GM23338 (cell line): ENCODE measurements at regions not wholly inside any gene's neighbourhood (a gene's known extent, or its start where the extent isn't known, plus 50 kb on each side); places are given as distances from the start of the nearest gene placed in this dataset.

ENCODE experiments used
- ATAC-seq: fragments of 200-7000 bp; cut with Tn5 transposase; 3 replicates; pipeline ENCODE4 v1.9.1; 2020
- DNase-seq: peaks from one replicate; pipeline ENCODE4 v3.0.0-alpha.2; 2015; ENCODE audit warnings: low spot score
- H2AFZ ChIP-seq: fragments of 200-600 bp; sonication (generic); 2 replicates; pipeline ENCODE4 v1.8.0; 2016; ENCODE audit warnings: antibody characterized with exemption, mild to moderate bottlenecking, moderate library complexity
- H3F3A ChIP-seq: fragments of 200-600 bp; sonication (generic); replicated peaks from 2 replicates; pipeline ENCODE4 v1.8.0; 2017; ENCODE audit warnings: antibody characterized with exemption, mixed run types, low read depth
- H3K27ac ChIP-seq: fragments of 200-600 bp; sonication (generic); 2 replicates; pipeline ENCODE4 v1.6.1; 2016; ENCODE audit warnings: low read depth
- H3K27me3 ChIP-seq: fragments of 200-600 bp; sonication (generic); 2 replicates; pipeline ENCODE4 v1.8.0; 2016; ENCODE audit warnings: mild to moderate bottlenecking, mixed run types, moderate library complexity; ENCODE audit not compliant: insufficient read depth
- H3K36me3 ChIP-seq: fragments of 200-600 bp; sonication (generic); 2 replicates; pipeline ENCODE4 v1.8.0; 2016; ENCODE audit warnings: mild to moderate bottlenecking; ENCODE audit not compliant: insufficient read depth
- H3K4me1 ChIP-seq: fragments of 200-600 bp; sonication (generic); 2 replicates; pipeline ENCODE4 v1.8.0; 2016; ENCODE audit warnings: mild to moderate bottlenecking, moderate library complexity; ENCODE audit not compliant: insufficient read depth
- H3K4me2 ChIP-seq: fragments of 200-600 bp; sonication (generic); 2 replicates; pipeline ENCODE4 v1.7.1; 2017; ENCODE audit warnings: mixed run types
- H3K4me3 ChIP-seq: fragments of 200-600 bp; sonication (generic); 2 replicates; pipeline ENCODE4 v1.6.1; 2016; ENCODE audit warnings: mixed run types
- H3K79me2 ChIP-seq: fragments of 200-600 bp; sonication (generic); replicated peaks from 2 replicates; pipeline ENCODE4 v1.8.0; 2017; ENCODE audit warnings: mild to moderate bottlenecking; ENCODE audit not compliant: insufficient read depth
- H3K9me2 ChIP-seq: fragments of 200-600 bp; sonication (generic); 2 replicates; pipeline ENCODE4 v1.8.0; 2017; ENCODE audit not compliant: insufficient read depth
- H4K20me1 ChIP-seq: fragments of 200-600 bp; sonication (generic); replicated peaks from 2 replicates; pipeline ENCODE4 v1.8.0; 2017; ENCODE audit warnings: mild to moderate bottlenecking; ENCODE audit not compliant: insufficient read depth
- H3K27ac Mint-ChIP-seq: 2 replicates; pipeline ENCODE4 v1.8.0; 2020; ENCODE audit warnings: inconsistent platforms, mild to moderate bottlenecking, moderate library complexity, mixed read lengths
- H3K27me3 Mint-ChIP-seq: 3 replicates; pipeline ENCODE4 v1.8.0; 2022; ENCODE audit warnings: low read depth, mild to moderate bottlenecking, moderate library complexity, mixed read lengths, inconsistent platforms; ENCODE audit not compliant: insufficient read depth, poor library complexity
- H3K36me3 Mint-ChIP-seq: 3 replicates; pipeline ENCODE4 v1.8.0; 2021; ENCODE audit warnings: low read depth, mild to moderate bottlenecking, inconsistent platforms, moderate library complexity, mixed read lengths
- H3K4me1 Mint-ChIP-seq: 3 replicates; pipeline ENCODE4 v1.8.0; 2020; ENCODE audit warnings: mild to moderate bottlenecking, inconsistent platforms, mixed read lengths
- H3K4me3 Mint-ChIP-seq: 3 replicates; pipeline ENCODE4 v1.8.0; 2021; ENCODE audit warnings: moderate library complexity, mild to moderate bottlenecking, inconsistent platforms, mixed read lengths
- H3K9me3 Mint-ChIP-seq: 3 replicates; pipeline ENCODE4 v1.8.0; 2020; ENCODE audit warnings: moderate library complexity, mild to moderate bottlenecking, inconsistent platforms, mixed read lengths
- CREB1 ChIP-seq: fragments of 250-450 bp; sonication (Bioruptor Pico); IDR thresholded peaks from 2 replicates; pipeline ENCODE4 v1.5.0; 2020; ENCODE audit warnings: low read depth, mild to moderate bottlenecking, moderate library complexity
- CTCF ChIP-seq, 2 experiments: fragments of 200-600 bp in 1 of 2; sonication (generic) in 1 of 2; conservative IDR thresholded peaks; 2 replicates each; pipeline versions ENCODE4 v1.5.1 to v1.6.1; 2016 to 2017; ENCODE audit warnings: antibody characterized with exemption in 2 of 2, low read depth in 2 of 2, mild to moderate bottlenecking in 2 of 2, moderate library complexity in 1 of 2
- ETS1 ChIP-seq: IDR thresholded peaks from 2 replicates; pipeline ENCODE4 v1.6.1; 2016; ENCODE audit warnings: antibody characterized with exemption
- EZH2 ChIP-seq: fragments of 200-600 bp; sonication (generic); IDR thresholded peaks from one replicate; pipeline ENCODE4 v1.8.0; 2017; ENCODE audit warnings: antibody characterized with exemption, mild to moderate bottlenecking, low read depth; ENCODE audit not compliant: unreplicated experiment
- EZH2phosphoT487 ChIP-seq: fragments of 200-600 bp; sonication (generic); IDR thresholded peaks from one replicate; pipeline ENCODE4 v1.8.1; 2018; ENCODE audit warnings: antibody characterized with exemption; ENCODE audit not compliant: unreplicated experiment
- JUNB ChIP-seq: IDR thresholded peaks from one replicate; pipeline ENCODE4 v1.6.1; 2016; ENCODE audit warnings: antibody characterized with exemption; ENCODE audit not compliant: unreplicated experiment
- NANOG ChIP-seq: IDR thresholded peaks from 2 replicates; pipeline ENCODE4 v1.6.1; 2016; ENCODE audit warnings: antibody characterized with exemption, borderline replicate concordance
- POLR2AphosphoS5 ChIP-seq: IDR thresholded peaks from 2 replicates; pipeline ENCODE4 v1.6.1; 2016; ENCODE audit warnings: antibody characterized with exemption, low read depth
- REST ChIP-seq: IDR thresholded peaks from one replicate; pipeline ENCODE4 v1.6.1; 2018; ENCODE audit warnings: antibody characterized with exemption; ENCODE audit not compliant: unreplicated experiment
- STAT1 ChIP-seq: IDR thresholded peaks from one replicate; pipeline ENCODE4 v1.6.1; 2016; ENCODE audit warnings: antibody characterized with exemption; ENCODE audit not compliant: unreplicated experiment
- ZNF114 ChIP-seq: fragments of 250-450 bp; sonication (Bioruptor Pico); IDR thresholded peaks from 2 replicates; pipeline ENCODE4 v1.5.0; 2020; ENCODE audit warnings: mild to moderate bottlenecking, moderate library complexity
- ZNF331 ChIP-seq: fragments of 250-450 bp; sonication (Bioruptor Pico); IDR thresholded peaks from 2 replicates; pipeline ENCODE4 v1.5.0; 2020; ENCODE audit warnings: low read depth, mild to moderate bottlenecking, moderate library complexity
- ZNF462 ChIP-seq: fragments of 250-450 bp; sonication (Bioruptor Pico); IDR thresholded peaks from 2 replicates; pipeline ENCODE4 v1.5.0; 2020; ENCODE audit warnings: mild to moderate bottlenecking, moderate library complexity

GRCh38 chr2:176752295-176752694 lies 460.3 kb upstream of the HNRNPA3 start:
- Histone ChIP-seq H3K4me1 (peaks cover 40% of the 10 kb centered on the region), H4K20me1 (no peaks in the 10 kb centered on the region), H3K4me3 (no peak overlapping the region), H2AFZ (no peak overlapping the region), H3K79me2 (no peaks in the 10 kb centered on the region), H3K36me3 (no peaks in the 10 kb centered on the region), H3K9me2 (no peaks in the 10 kb centered on the region), H3K4me2 (no peak overlapping the region), H3F3A (no peaks in the 10 kb centered on the region), H3K27me3 (no peaks in the 10 kb centered on the region), H3K27ac (no peak overlapping the region)
- H3K9me3 Mint-ChIP-seq = no peaks in the 10 kb centered on the region
- H3K4me3 Mint-ChIP-seq = no peak overlapping the region
- H3K36me3 Mint-ChIP-seq = no peaks in the 10 kb centered on the region; the same call in 2 of the 3 replicates
- H3K4me1 Mint-ChIP-seq = peaks cover 42% of the 10 kb centered on the region
- H3K27ac Mint-ChIP-seq = no peak overlapping the region
- DNase-seq (no peak), ATAC-seq (no peak)
- H3K27me3 Mint-ChIP-seq = peaks cover 5% of the 10 kb centered on the region
- no peak for TF ChIP-seq STAT1
- TF ChIP-seq EZH2 = no peak
- TF ChIP-seq NANOG = no peak
- no peak for TF ChIP-seq JUNB
- TF ChIP-seq POLR2AphosphoS5 = no peak
- TF ChIP-seq CTCF (conservative IDR thresholded peaks at IDR 0.05; ENCODE audit: low read depth in 2 of 2) = no peak
- TF ChIP-seq ZNF331 = no peak
- no peak for TF ChIP-seq ZNF114 (CRISPR knock-in tag)
- TF ChIP-seq ZNF462 (CRISPR knock-in tag) = no peak
- no peak for TF ChIP-seq EZH2phosphoT487
- TF ChIP-seq REST = no peak
- no peak for TF ChIP-seq ETS1
- TF ChIP-seq CREB1 = no peak
